ENCODE measurements at regions not wholly inside any gene's neighbourhood (a gene's known extent, or its start where the extent isn't known, plus 50 kb on each side); places are given as distances from the start of the nearest gene placed in this dataset.

DNA sequence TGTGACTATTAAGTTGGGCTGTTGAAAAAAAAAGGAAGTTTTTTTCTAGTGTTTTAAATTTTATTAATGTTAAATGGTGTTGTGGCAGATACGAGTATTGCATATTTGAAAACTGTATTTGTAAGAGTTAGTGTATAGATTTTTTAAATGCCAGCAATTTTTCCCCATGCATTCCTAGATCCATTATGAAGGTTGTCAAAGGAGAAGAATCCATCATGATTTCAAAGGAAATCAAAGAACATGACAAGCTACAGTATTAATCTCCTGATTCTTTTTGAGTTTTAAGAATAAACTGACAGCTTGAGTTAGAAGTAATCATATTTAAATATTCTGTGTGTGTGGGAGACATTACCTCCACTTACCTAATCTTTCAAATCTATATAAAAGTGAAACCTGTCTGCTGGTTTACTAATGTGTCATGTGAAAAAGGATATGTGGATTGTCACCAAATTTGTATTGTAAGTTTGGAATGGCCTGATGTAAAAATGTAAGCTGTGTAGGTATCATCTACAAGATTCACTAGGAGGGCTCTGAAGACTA, 111.0 kb upstream of the HS3ST5 start:
- no peak for DNase-seq (ENCODE audit: low read depth)
- H3K4me3 ChIP-seq (ENCODE audit: low read depth, low read length), result no peak overlapping the region
- TF ChIP-seq, protein P1, sequence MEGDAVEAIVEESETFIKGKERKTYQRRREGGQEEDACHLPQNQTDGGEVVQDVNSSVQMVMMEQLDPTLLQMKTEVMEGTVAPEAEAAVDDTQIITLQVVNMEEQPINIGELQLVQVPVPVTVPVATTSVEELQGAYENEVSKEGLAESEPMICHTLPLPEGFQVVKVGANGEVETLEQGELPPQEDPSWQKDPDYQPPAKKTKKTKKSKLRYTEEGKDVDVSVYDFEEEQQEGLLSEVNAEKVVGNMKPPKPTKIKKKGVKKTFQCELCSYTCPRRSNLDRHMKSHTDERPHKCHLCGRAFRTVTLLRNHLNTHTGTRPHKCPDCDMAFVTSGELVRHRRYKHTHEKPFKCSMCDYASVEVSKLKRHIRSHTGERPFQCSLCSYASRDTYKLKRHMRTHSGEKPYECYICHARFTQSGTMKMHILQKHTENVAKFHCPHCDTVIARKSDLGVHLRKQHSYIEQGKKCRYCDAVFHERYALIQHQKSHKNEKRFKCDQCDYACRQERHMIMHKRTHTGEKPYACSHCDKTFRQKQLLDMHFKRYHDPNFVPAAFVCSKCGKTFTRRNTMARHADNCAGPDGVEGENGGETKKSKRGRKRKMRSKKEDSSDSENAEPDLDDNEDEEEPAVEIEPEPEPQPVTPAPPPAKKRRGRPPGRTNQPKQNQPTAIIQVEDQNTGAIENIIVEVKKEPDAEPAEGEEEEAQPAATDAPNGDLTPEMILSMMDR (IDR thresholded peaks at IDR 0.05; ENCODE audit: low read depth, low read length), result no peak
- TF ChIP-seq MYC (IDR thresholded peaks at IDR 0.05; ENCODE audit: low read depth, low read length) (no peak), POLR2A (IDR thresholded peaks at IDR 0.05; ENCODE audit: extremely low read depth, insufficient read length) (no peak)
- TF ChIP-seq, protein P2, sequence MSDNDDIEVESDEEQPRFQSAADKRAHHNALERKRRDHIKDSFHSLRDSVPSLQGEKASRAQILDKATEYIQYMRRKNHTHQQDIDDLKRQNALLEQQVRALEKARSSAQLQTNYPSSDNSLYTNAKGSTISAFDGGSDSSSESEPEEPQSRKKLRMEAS (IDR thresholded peaks at IDR 0.05; ENCODE audit: low read depth, low read length), result no peak

DNA sequence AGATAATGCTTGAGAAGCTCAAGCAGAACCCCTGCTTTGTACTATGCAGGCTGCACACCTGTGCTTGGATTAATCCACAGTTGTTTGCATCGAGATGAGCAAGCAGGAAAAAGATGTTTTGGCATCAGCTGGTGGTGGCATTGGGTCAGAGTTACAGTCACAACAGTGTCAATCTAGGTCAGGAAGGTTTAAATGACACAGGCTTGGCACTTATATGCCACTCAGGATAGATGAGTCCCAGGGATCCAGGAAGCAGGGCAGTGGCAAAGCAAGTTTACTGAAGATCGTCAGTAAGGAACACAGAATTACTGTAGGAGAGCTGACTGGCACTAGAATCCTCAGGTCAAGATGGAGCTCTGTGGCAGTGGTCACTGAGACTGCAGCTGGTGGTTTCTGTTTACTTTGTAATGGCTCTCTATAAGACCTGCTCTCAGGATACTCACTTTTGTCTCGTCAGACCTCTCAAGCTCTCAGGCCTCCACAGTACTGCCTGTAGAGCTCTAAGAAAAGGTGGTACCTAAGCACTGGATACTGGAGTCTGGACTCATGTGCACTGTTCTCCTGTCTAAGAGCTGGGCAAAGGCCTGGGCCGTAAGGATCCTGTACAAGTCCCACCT, 110.1 kb upstream of the HS3ST5 start:
- no peak overlapping the region for H3K4me3 ChIP-seq (ENCODE audit: low read depth, low read length)
- no peak for DNase-seq (ENCODE audit: low read depth)
- TF ChIP-seq POLR2A (IDR thresholded peaks at IDR 0.05; ENCODE audit: extremely low read depth, insufficient read length) (no peak), MYC (IDR thresholded peaks at IDR 0.05; ENCODE audit: low read depth, low read length) (no peak)
- TF ChIP-seq, protein P2 (IDR thresholded peaks at IDR 0.05; ENCODE audit: low read depth, low read length), result no peak
- TF ChIP-seq, protein P1 (IDR thresholded peaks at IDR 0.05; ENCODE audit: low read depth, low read length), result no peak

DNA sequence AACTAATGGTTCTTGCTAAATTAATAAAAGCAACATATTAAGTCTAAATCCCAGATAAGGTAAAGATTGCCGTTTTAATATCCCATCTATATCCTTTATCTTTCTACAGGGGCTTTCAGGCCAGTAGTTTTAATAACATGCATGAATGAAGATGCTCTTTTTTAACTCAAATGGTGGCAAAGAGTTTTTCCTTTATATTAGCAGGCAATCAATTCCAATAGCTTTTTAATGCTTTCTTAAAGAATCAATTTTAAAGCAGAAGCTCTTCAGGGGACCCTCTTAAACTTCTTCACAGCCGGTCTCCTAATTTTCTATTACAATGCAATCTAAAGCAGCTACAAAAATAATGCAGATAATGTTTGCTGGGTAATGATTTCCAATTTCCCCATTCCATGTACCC, 107.8 kb upstream of the HS3ST5 start:
- TF ChIP-seq POLR2A (IDR thresholded peaks at IDR 0.05; ENCODE audit: extremely low read depth, insufficient read length) (no peak), MYC (IDR thresholded peaks at IDR 0.05; ENCODE audit: low read depth, low read length) (no peak)
- TF ChIP-seq, protein P2 (IDR thresholded peaks at IDR 0.05; ENCODE audit: low read depth, low read length), result no peak
- TF ChIP-seq, protein P1 (IDR thresholded peaks at IDR 0.05; ENCODE audit: low read depth, low read length), result no peak
- H3K4me3 ChIP-seq (ENCODE audit: low read depth, low read length), result no peak overlapping the region

DNA sequence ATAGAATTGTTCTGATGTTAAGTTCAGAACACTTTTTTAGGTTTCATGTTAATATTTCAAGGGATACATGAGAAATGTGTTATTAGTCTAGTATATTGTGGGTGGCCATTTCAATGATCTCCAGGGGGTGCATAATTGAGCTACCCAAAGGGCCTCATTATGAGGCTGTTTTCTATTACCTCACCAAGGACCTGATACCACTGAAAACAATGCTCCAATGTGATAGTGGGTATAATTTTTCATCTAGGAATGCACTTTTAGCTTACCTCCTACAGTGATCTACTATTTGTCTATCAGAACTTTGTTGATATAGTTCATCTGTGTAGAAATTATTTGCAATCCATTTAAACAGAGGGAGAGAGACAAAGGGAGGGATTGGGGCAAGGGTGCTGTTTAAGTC, 106.8 kb upstream of the HS3ST5 start:
- TF ChIP-seq POLR2A (IDR thresholded peaks at IDR 0.05; ENCODE audit: extremely low read depth, insufficient read length), result no peak
- TF ChIP-seq, protein P2 (IDR thresholded peaks at IDR 0.05; ENCODE audit: low read depth, low read length), result no peak
- TF ChIP-seq MYC (IDR thresholded peaks at IDR 0.05; ENCODE audit: low read depth, low read length), result no peak
- TF ChIP-seq, protein P1 (IDR thresholded peaks at IDR 0.05; ENCODE audit: low read depth, low read length), result no peak
- no peak overlapping the region for H3K4me3 ChIP-seq (ENCODE audit: low read depth, low read length)
- no peak for DNase-seq (ENCODE audit: low read depth)

More for the DNA sequence above, 107.8 kb upstream of the HS3ST5 start:
- no peak for DNase-seq (ENCODE audit: low read depth)

DNA sequence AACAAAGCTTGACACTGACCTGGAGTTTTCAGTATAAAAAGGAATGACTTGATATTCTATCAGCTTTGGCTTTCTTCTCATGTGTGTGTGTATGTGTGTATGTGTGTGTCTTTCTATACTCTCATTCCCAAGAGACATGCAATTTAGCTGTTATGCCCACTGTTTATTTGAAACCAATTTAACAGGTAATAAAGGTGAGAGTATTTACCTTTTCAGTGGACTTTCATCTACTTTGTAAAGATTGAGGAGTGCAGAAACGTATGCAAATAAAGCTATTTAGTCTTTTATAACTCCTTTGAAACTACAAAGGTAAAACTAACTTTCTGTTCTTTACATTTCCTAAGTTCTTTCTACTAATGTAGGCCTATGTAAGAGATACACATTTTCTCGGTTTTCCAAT, 103.5 kb upstream of the HS3ST5 start:
- no peak overlapping the region for H3K4me3 ChIP-seq (ENCODE audit: low read depth, low read length)
- DNase-seq (ENCODE audit: low read depth), result no peak
- TF ChIP-seq MYC (IDR thresholded peaks at IDR 0.05; ENCODE audit: low read depth, low read length), result no peak
- TF ChIP-seq, protein P1 (IDR thresholded peaks at IDR 0.05; ENCODE audit: low read depth, low read length), result no peak
- no peak for TF ChIP-seq POLR2A (IDR thresholded peaks at IDR 0.05; ENCODE audit: extremely low read depth, insufficient read length)
- TF ChIP-seq, protein P2 (IDR thresholded peaks at IDR 0.05; ENCODE audit: low read depth, low read length), result no peak

Measured in NB4 (cell line).